Mesendoderm (in vitro differentiated cells): ENCODE measurements at regions not wholly inside any gene's neighbourhood (a gene's known extent, or its start where the extent isn't known, plus 50 kb on each side); places are given as distances from the start of the nearest gene placed in this dataset.

Experiments
- DNase-seq: peaks from one replicate; pipeline ENCODE4 v3.0.0; 2013
- H2AK5ac ChIP-seq: 2 replicates; pipeline ENCODE4 v1.6.1; 2013; ENCODE audit warnings: low read length, inconsistent platforms
- H2BK120ac ChIP-seq: 2 replicates; pipeline ENCODE4 v1.6.1; 2013; ENCODE audit warnings: low read depth, mild to moderate bottlenecking, low read length, moderate library complexity, mixed read lengths
- H2BK15ac ChIP-seq: replicated peaks from 2 replicates; pipeline ENCODE4 v1.6.1; 2013; ENCODE audit warnings: low read depth, mild to moderate bottlenecking, moderate library complexity
- H2BK5ac ChIP-seq: 2 replicates; pipeline ENCODE4 v1.6.1; 2013; ENCODE audit warnings: low read length, inconsistent platforms
- H3K18ac ChIP-seq: 2 replicates; pipeline ENCODE4 v1.6.1; 2013; ENCODE audit warnings: mild to moderate bottlenecking, low read length, mixed read lengths
- H3K23ac ChIP-seq: one replicate; pipeline ENCODE4 v1.6.1; 2013; ENCODE audit warnings: low read length
- H3K27ac ChIP-seq: 2 replicates; pipeline ENCODE4 v1.5.1; 2013; ENCODE audit warnings: low read depth, mild to moderate bottlenecking, inconsistent platforms, low read length, moderate library complexity
- H3K27me3 ChIP-seq: 2 replicates; pipeline ENCODE4 v1.6.1; 2013; ENCODE audit warnings: low read length, control low read depth, mild to moderate bottlenecking, inconsistent platforms; ENCODE audit not compliant: insufficient read depth, poor library complexity
- H3K36me3 ChIP-seq: 2 replicates; pipeline ENCODE4 v1.6.1; 2013; ENCODE audit warnings: low read length, inconsistent platforms; ENCODE audit not compliant: control insufficient read depth, insufficient read depth
- H3K4ac ChIP-seq: one replicate; pipeline ENCODE4 v1.6.1; 2013; ENCODE audit warnings: low read depth, mild to moderate bottlenecking, low read length, moderate library complexity
- H3K4me1 ChIP-seq: 2 replicates; pipeline ENCODE4 v1.6.1; 2013; ENCODE audit warnings: low read depth, low read length, inconsistent platforms; ENCODE audit not compliant: control insufficient read depth
- H3K4me2 ChIP-seq: 2 replicates; pipeline ENCODE4 v1.6.1; 2013; ENCODE audit warnings: low read length
- H3K4me3 ChIP-seq: 2 replicates; pipeline ENCODE4 v1.5.1; 2013; ENCODE audit warnings: mild to moderate bottlenecking, low read length
- H3K56ac ChIP-seq: one replicate; pipeline ENCODE4 v1.6.1; 2013; ENCODE audit warnings: low read length
- H3K79me1 ChIP-seq: 2 replicates; pipeline ENCODE4 v1.6.1; 2013; ENCODE audit warnings: low read length, inconsistent platforms
- H3K79me2 ChIP-seq: 2 replicates; pipeline ENCODE4 v1.6.1; 2013; ENCODE audit warnings: mild to moderate bottlenecking, low read length; ENCODE audit not compliant: control insufficient read depth, insufficient read depth
- H3K9ac ChIP-seq: 2 replicates; pipeline ENCODE4 v1.6.1; 2013; ENCODE audit warnings: low read length, inconsistent platforms
- H4K5ac ChIP-seq: one replicate; pipeline ENCODE4 v1.6.1; 2013; ENCODE audit warnings: low read length
- H4K8ac ChIP-seq: one replicate; pipeline ENCODE4 v1.6.1; 2013; ENCODE audit warnings: low read depth, mild to moderate bottlenecking, control low read depth, low read length, moderate library complexity
- WGBS: extraction: QIAGEN DNeasy Blood & Tissue Kit; methylation state at CpG from one replicate; pipeline ENCODE4 v1.1.7; 2013; ENCODE audit warnings: low lambda C conversion rate, missing lambda C conversion rate; ENCODE audit not compliant: insufficient coverage; ENCODE audit errors: extremely low coverage; 5-methylcytosine and 5-hydroxymethylcytosine counted together

GRCh38 chr6:3607171-3607570 is 144.3 kb downstream of the PXDC1 start:
- no CpG with 5 or more reads among the region's 4 CpGs for WGBS
- H3K79me2 ChIP-seq = no peaks in the 10 kb centered on the region
- H3K4ac ChIP-seq = no peak overlapping the region
- H3K9ac ChIP-seq = no peak overlapping the region
- H3K18ac ChIP-seq = no peak overlapping the region
- no peaks in the 10 kb centered on the region for H3K79me1 ChIP-seq
- no peak overlapping the region for H3K56ac ChIP-seq
- no peak overlapping the region for H2BK120ac ChIP-seq
- H3K27ac ChIP-seq = no peak overlapping the region
- no peak overlapping the region for H4K8ac ChIP-seq
- no peak overlapping the region for H3K4me2 ChIP-seq
- H3K4me3 ChIP-seq = no peak overlapping the region
- H2BK5ac ChIP-seq = no peak overlapping the region
- no peak overlapping the region for H4K5ac ChIP-seq
- no peaks in the 10 kb centered on the region for H3K27me3 ChIP-seq
- H2AK5ac ChIP-seq = no peak overlapping the region
- H2BK15ac ChIP-seq = no peak overlapping the region
- no peaks in the 10 kb centered on the region for H3K4me1 ChIP-seq
- no peak for DNase-seq
- H3K36me3 ChIP-seq = no peaks in the 10 kb centered on the region
- H3K23ac ChIP-seq = no peak overlapping the region

GRCh38 chr6:3603340-3604130 is 146.7 kb upstream of the SLC22A23 start:
- no peak overlapping the region for H3K9ac ChIP-seq
- H2BK15ac ChIP-seq = no peak overlapping the region
- H3K23ac ChIP-seq = no peak overlapping the region
- no peak overlapping the region for H3K27ac ChIP-seq
- H3K56ac ChIP-seq = no peak overlapping the region
- no peak overlapping the region for H2BK5ac ChIP-seq
- H3K4me2 ChIP-seq = no peak overlapping the region
- no peak overlapping the region for H3K18ac ChIP-seq
- H4K8ac ChIP-seq = no peak overlapping the region
- H2BK120ac ChIP-seq = no peak overlapping the region
- no CpG with 5 or more reads among the region's 5 CpGs for WGBS
- no peak for DNase-seq
- no peak overlapping the region for H4K5ac ChIP-seq
- H3K4ac ChIP-seq = no peak overlapping the region
- H3K79me2 ChIP-seq = no peaks in the 10 kb centered on the region
- no peaks in the 10 kb centered on the region for H3K27me3 ChIP-seq
- H3K36me3 ChIP-seq = no peaks in the 10 kb centered on the region
- no peaks in the 10 kb centered on the region for H3K79me1 ChIP-seq
- H2AK5ac ChIP-seq = no peak overlapping the region
- H3K4me1 ChIP-seq = no peaks in the 10 kb centered on the region
- H3K4me3 ChIP-seq = no peak overlapping the region

- Histone ChIP-seq H3K4me3 (no peak overlapping the region), H2BK15ac (no peak overlapping the region), H3K56ac (no peak overlapping the region)
Observed at GRCh38 chr6:3601570-3601969, 144.7 kb upstream of the SLC22A23 start.

GRCh38 chr6:3597500-3598064 is 140.7 kb upstream of the SLC22A23 start:
- Histone ChIP-seq H2AK5ac (no peak overlapping the region), H3K9ac (no peak overlapping the region), H3K4ac (no peak overlapping the region), H3K36me3 (no peaks in the 10 kb centered on the region), H2BK5ac (no peak overlapping the region), H3K4me3 (no peak overlapping the region), H3K4me1 (no peaks in the 10 kb centered on the region), H3K56ac (no peak overlapping the region), H3K79me2 (no peaks in the 10 kb centered on the region), H3K27ac (no peak overlapping the region), H2BK120ac (no peak overlapping the region), H3K27me3 (no peaks in the 10 kb centered on the region), H3K23ac (no peak overlapping the region), H3K79me1 (no peaks in the 10 kb centered on the region), H3K18ac (no peak overlapping the region), H4K5ac (no peak overlapping the region), H4K8ac (no peak overlapping the region), H2BK15ac (no peak overlapping the region), H3K4me2 (no peak overlapping the region)
- no peak for DNase-seq
- WGBS = no CpG with 5 or more reads among the region's 4 CpGs

More at GRCh38 chr6:3601570-3601969, 144.7 kb upstream of the SLC22A23 start:
- Histone ChIP-seq H2BK5ac (no peak overlapping the region), H3K27ac (no peak overlapping the region), H3K9ac (no peak overlapping the region), H3K23ac (no peak overlapping the region), H3K4me2 (no peak overlapping the region), H4K8ac (no peak overlapping the region), H2AK5ac (no peak overlapping the region), H4K5ac (no peak overlapping the region), H3K79me1 (no peaks in the 10 kb centered on the region), H3K27me3 (no peaks in the 10 kb centered on the region), H3K4me1 (no peaks in the 10 kb centered on the region), H3K36me3 (no peaks in the 10 kb centered on the region), H2BK120ac (no peak overlapping the region), H3K18ac (no peak overlapping the region), H3K4ac (no peak overlapping the region), H3K79me2 (no peaks in the 10 kb centered on the region)
- no CpG with 5 or more reads among the region's 3 CpGs for WGBS
- no peak for DNase-seq

- no CpG with 5 or more reads among the region's 6 CpGs for WGBS
- H3K4me2 ChIP-seq = no peak overlapping the region
- H3K27me3 ChIP-seq = no peaks in the 10 kb centered on the region
- no peak overlapping the region for H3K56ac ChIP-seq
- no peak overlapping the region for H2AK5ac ChIP-seq
- H3K4me3 ChIP-seq = no peak overlapping the region
- H2BK5ac ChIP-seq = no peak overlapping the region
- H3K9ac ChIP-seq = no peak overlapping the region
- H4K5ac ChIP-seq = no peak overlapping the region
- no peak overlapping the region for H4K8ac ChIP-seq
- H3K79me1 ChIP-seq = no peaks in the 10 kb centered on the region
- H2BK15ac ChIP-seq = no peak overlapping the region
- H3K27ac ChIP-seq = no peak overlapping the region
- H3K23ac ChIP-seq = no peak overlapping the region
- no peak for DNase-seq
- H3K4me1 ChIP-seq = no peaks in the 10 kb centered on the region
- H3K18ac ChIP-seq = no peak overlapping the region
- H3K36me3 ChIP-seq = no peaks in the 10 kb centered on the region
- H2BK120ac ChIP-seq = no peak overlapping the region
- no peak overlapping the region for H3K4ac ChIP-seq
- no peaks in the 10 kb centered on the region for H3K79me2 ChIP-seq
Observed at GRCh38 chr6:3596766-3597165, 139.9 kb upstream of the SLC22A23 start.
